HFFc6 (cell line): ENCODE measurements at regions not wholly inside any gene's neighbourhood (a gene's known extent, or its start where the extent isn't known, plus 50 kb on each side); places are given as distances from the start of the nearest gene placed in this dataset.

Source experiments
- DNase-seq: peaks from one replicate; pipeline ENCODE4 v3.0.0-alpha.2; 2018
- H3K27ac Mint-ChIP-seq: 2 replicates; pipeline ENCODE4 v1.8.0; 2020; ENCODE audit warnings: mild to moderate bottlenecking, mixed read lengths
- H3K27me3 Mint-ChIP-seq: 2 replicates; pipeline ENCODE4 v1.8.0; 2021; ENCODE audit warnings: mild to moderate bottlenecking, moderate library complexity, mixed read lengths; ENCODE audit not compliant: insufficient read depth
- H3K36me3 Mint-ChIP-seq: 2 replicates; pipeline ENCODE4 v1.8.0; 2021; ENCODE audit warnings: low read depth, mixed read lengths
- H3K4me1 Mint-ChIP-seq: 2 replicates; pipeline ENCODE4 v1.8.0; 2020; ENCODE audit warnings: low read depth, mixed read lengths
- H3K4me3 Mint-ChIP-seq: 2 replicates; pipeline ENCODE4 v1.8.0; 2020; ENCODE audit warnings: mild to moderate bottlenecking, moderate library complexity, mixed read lengths
- H3K9me3 Mint-ChIP-seq: 2 replicates; pipeline ENCODE4 v1.8.0; 2020; ENCODE audit warnings: mild to moderate bottlenecking, mixed read lengths
- CTCF ChIP-seq: fragments of 200-600 bp; sonication (generic); IDR thresholded peaks from 2 replicates; pipeline ENCODE4 v1.5.0; 2021; ENCODE audit warnings: antibody characterized with exemption, mild to moderate bottlenecking

DNA sequence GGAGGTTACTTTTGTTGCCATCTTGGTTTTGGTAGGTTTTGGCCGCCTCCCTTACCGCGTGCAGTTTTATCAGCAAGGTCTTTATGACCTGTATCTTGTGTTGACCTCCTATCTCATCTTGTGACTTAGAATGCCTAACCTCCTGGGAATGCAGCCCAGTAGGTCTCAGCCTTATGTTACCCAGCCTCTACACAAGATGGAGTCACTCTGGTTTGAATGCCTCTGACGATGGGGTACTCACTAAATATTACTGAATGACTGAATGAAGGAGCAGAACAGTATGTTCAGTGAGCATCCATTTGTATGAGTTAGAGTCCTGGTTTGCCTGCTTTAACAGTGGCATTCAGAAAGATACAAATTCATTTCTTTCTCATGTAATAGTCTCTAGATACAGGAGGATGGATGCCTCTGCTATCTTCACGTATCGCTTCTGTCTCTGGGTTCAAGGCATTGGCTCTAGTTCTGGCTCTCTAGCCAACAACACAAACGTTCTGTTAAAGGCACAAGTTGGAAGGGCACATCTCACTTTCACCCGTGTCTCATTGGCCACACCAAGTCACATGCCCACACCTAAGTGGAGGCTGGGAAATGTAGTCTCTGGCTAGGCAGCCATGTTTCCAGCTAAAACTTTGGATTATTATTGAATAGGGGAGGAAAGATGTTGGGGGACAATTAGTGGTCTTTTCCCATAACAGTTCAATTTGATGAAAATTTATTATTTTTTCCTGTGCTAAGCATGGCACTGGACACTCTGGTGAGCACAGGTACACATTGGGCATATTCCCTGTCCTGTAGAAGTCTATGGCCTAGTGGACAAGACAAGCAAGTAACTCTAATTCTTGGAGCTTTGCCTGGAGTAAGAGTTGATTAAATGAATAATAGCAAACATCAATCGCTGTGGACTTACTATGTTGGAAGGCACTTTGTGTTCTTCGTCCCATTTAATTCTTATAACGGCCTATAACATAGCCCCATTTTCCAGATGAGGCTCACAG, 75.2 kb upstream of the RPH3A start:
- no peak overlapping the region for H3K27ac Mint-ChIP-seq
- no peak for TF ChIP-seq CTCF
- peaks cover 17% of the 10 kb centered on the region for H3K9me3 Mint-ChIP-seq
- H3K4me1 Mint-ChIP-seq, result no peaks in the 10 kb centered on the region
- DNase-seq, result no peak
- H3K27me3 Mint-ChIP-seq, result no peaks in the 10 kb centered on the region
- H3K36me3 Mint-ChIP-seq, result no peaks in the 10 kb centered on the region
- H3K4me3 Mint-ChIP-seq, result no peak overlapping the region

DNA sequence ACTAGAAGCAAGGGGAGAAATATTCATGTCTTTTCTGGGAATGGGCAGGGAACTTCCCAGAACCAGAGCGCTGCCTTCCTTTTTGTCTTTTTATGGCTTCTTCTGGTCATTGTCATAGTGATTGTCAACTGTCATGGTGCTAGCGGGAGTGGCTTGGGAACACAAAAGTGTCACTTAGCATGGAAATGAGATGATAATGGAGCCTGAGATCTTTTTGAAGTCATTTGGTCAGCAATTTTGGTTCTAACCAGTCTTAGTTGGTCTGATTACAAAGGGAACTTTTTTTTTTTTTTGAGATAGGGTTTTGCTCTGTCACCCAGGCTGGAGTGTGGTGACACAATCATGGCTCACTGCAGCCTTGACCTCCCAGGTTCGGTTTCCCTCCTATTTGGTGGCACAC, 62.7 kb upstream of the RPH3A start:
- Mint-ChIP-seq H3K27ac (no peak overlapping the region), H3K9me3 (peaks cover 45% of the 10 kb centered on the region), H3K36me3 (peaks cover 5% of the 10 kb centered on the region; the same call in 1 of the 2 replicates), H3K4me1 (no peaks in the 10 kb centered on the region), H3K4me3 (no peak overlapping the region), H3K27me3 (no peaks in the 10 kb centered on the region)
- DNase-seq, result no peak
- TF ChIP-seq CTCF, result no peak

GRCh38 chr12:112734859-112735695, 56.5 kb upstream of the RPH3A start:
- Mint-ChIP-seq H3K27me3 (no peaks in the 10 kb centered on the region; the same call in 1 of the 2 replicates), H3K36me3 (no peaks in the 10 kb centered on the region), H3K4me1 (no peaks in the 10 kb centered on the region), H3K27ac (no peak overlapping the region), H3K9me3 (peaks cover 56% of the 10 kb centered on the region), H3K4me3 (no peak overlapping the region)
- no peak for TF ChIP-seq CTCF
- DNase-seq, result no peak

- Mint-ChIP-seq H3K36me3 (no peaks in the 10 kb centered on the region), H3K4me1 (no peaks in the 10 kb centered on the region), H3K27me3 (peaks cover 3% of the 10 kb centered on the region), H3K9me3 (peaks cover 64% of the 10 kb centered on the region), H3K27ac (no peak overlapping the region), H3K4me3 (no peak overlapping the region)
- no peak for DNase-seq
- no peak for TF ChIP-seq CTCF
Observed at GRCh38 chr12:112738531-112738930, 53.0 kb upstream of the RPH3A start.

DNA sequence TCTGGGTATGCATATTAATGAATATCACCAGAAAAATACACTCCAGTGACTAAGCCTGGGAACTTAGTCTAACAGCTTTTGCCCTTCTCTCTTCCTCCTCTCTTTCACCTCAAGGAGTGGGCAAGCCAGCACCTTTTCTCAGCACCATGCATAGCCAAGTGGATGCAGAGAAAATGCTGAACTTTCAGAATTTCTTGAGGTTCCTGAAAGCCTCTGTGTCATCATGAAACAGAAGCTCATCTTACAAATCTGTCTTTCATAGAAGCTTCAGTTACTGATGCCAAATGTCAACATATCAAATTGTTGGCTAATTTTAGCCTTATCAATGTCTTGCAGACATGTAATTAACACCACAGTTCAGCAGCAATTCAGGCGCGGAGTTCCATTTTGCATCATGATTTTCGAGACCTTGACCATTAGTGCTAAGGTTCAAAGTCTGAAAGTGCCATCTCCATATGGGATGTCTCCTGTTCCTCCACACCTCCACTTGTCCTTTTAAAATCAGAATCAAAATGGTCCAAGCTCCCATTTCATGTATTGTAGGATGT, 51.1 kb upstream of the RPH3A start:
- H3K27ac Mint-ChIP-seq, result no peak overlapping the region
- peaks cover 3% of the 10 kb centered on the region for H3K27me3 Mint-ChIP-seq
- no peak for TF ChIP-seq CTCF
- no peak for DNase-seq
- H3K4me1 Mint-ChIP-seq, result no peaks in the 10 kb centered on the region
- H3K9me3 Mint-ChIP-seq, result peaks cover 56% of the 10 kb centered on the region
- H3K36me3 Mint-ChIP-seq, result no peaks in the 10 kb centered on the region
- no peak overlapping the region for H3K4me3 Mint-ChIP-seq
